ENCODE measurements at regions not wholly inside any gene's neighbourhood (a gene's known extent, or its start where the extent isn't known, plus 50 kb on each side); places are given as distances from the start of the nearest gene placed in this dataset.

DNA sequence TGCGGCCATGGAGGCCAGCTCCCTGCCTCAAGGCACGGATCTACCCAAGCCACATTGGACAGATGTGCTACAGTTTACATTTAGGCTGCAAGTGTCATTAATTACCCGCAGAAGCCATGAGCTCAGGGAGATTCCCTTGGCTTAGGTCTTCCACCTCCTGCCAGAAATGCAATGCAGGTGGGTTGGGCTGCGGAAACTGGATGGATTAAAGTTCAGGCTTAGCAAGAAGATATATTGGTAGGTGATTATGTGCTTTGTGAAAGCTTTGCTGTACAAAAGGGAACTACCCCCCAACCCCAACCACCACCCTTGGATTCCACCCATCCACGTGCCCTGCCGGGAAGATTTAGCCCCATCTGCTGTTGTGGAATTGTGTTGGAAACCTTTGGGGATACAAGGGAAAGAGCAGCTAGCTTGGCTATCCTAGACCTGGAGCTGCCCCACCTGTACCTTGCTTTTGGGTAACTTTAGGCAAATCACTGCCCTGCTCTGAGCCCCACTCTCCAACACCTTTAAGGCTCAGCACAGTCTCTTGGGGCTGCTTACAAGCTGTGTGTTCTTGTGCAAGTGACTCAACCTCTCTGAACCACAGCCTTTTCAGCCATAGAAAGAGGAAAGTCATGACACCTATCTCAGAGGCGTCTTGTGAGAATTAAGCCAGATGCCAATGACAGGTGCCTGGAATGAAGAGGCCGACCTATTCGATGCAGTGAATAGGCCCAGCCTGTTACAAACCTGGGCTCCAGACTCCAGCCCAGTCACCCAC, 141.6 kb upstream of the GLI2 start:
- DNase-seq = no peak
- Mint-ChIP-seq H3K36me3 (ENCODE audit: insufficient read depth, unreplicated experiment) (no peaks in the 10 kb centered on the region), H3K27me3 (ENCODE audit: unreplicated experiment) (peaks cover 92% of the 10 kb centered on the region), H3K9me3 (ENCODE audit: low read depth, unreplicated experiment) (no peaks in the 10 kb centered on the region), H3K4me1 (ENCODE audit: low read depth, unreplicated experiment) (peaks cover 7% of the 10 kb centered on the region), H3K27ac (ENCODE audit: unreplicated experiment) (no peak overlapping the region), H3K4me3 (ENCODE audit: low read depth, unreplicated experiment) (no peak overlapping the region)
- CTCF ChIA-PET = interaction anchor here (0.8 to 1.1 kb wide), 2 partner anchors 29 to 209 kb away, joined by 3 to 6 read pairs; no protein-coding TSS in a partner anchor
- BruUV-seq (replicated peaks) = no TSS peak
- TF ChIP-seq CTCF (IDR thresholded peaks at IDR 0.05; ENCODE audit: unreplicated experiment) = no peak
- intact Hi-C loops (cut with micrococcal nuclease; ENCODE audit: unreplicated experiment) = no loop called here

DNA sequence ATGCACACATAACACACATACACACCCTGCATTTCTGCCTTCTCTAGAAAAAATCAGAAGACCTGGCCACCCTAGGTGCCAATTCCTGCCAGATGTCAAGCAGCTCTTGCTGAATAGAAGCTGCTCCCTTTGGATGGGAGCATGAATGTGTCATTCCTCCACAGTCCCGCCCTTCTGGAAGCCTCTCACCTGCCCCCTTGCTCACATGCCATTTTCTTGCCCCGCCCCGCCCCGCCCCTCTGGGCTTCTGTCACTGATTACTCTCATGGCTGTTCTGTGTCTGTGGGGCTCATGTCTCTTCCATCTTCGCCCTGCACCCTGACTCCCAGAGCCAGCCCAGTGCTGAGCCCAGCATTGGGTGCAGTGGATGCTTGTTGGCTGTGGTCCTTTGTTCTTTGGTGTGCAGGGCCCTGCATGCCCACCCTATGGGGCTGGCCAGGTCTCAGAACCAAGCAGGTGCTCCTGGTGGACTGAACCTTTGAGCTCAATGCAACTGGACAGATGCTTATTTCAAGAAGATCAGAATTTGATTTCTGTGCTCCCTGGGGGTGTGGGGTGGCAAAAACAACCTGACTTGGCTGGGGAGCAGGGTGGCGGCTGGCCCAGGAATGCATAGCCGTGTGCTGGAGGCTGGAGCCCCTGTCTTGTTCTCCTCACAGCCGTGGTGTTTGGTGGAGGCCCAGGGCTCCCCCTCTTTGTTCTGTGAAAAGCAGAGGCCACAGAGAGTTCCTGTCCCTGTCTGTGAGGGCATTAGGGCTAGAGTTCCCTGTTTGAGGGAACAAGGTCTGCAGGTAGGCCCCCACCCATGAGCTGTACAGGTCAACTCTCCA, 140.6 kb upstream of the GLI2 start:
- peaks cover 92% of the 10 kb centered on the region for H3K27me3 Mint-ChIP-seq (ENCODE audit: unreplicated experiment)
- intact Hi-C loops (cut with micrococcal nuclease; ENCODE audit: unreplicated experiment) = no loop called here
- H3K4me3 Mint-ChIP-seq (ENCODE audit: low read depth, unreplicated experiment) = no peak overlapping the region
- peak; percentile 17 for DNase-seq
- H3K36me3 Mint-ChIP-seq (ENCODE audit: insufficient read depth, unreplicated experiment) = no peaks in the 10 kb centered on the region
- no TSS peak for BruUV-seq (replicated peaks)
- TF ChIP-seq CTCF (IDR thresholded peaks at IDR 0.05; ENCODE audit: unreplicated experiment) = no peak
- no peaks in the 10 kb centered on the region for H3K9me3 Mint-ChIP-seq (ENCODE audit: low read depth, unreplicated experiment)
- CTCF ChIA-PET = interaction anchor here (0.8 to 1.1 kb wide), 2 partner anchors 12 to 208 kb away, joined by 3 read pairs; no protein-coding TSS in a partner anchor
- H3K27ac Mint-ChIP-seq (ENCODE audit: unreplicated experiment) = no peak overlapping the region
- no peaks in the 10 kb centered on the region for H3K4me1 Mint-ChIP-seq (ENCODE audit: low read depth, unreplicated experiment)

- intact Hi-C loops (cut with micrococcal nuclease; ENCODE audit: unreplicated experiment) = no loop called here
- no peaks in the 10 kb centered on the region for H3K4me1 Mint-ChIP-seq (ENCODE audit: low read depth, unreplicated experiment)
- H3K27ac Mint-ChIP-seq (ENCODE audit: unreplicated experiment) = no peak overlapping the region
These were observed 139.9 kb upstream of the GLI2 start for GRCh38 chr2:120595739-120596138.

More at GRCh38 chr2:120595739-120596138, 139.9 kb upstream of the GLI2 start:
- no peaks in the 10 kb centered on the region for H3K9me3 Mint-ChIP-seq (ENCODE audit: low read depth, unreplicated experiment)
- CTCF ChIA-PET = interaction anchor here (1.1 kb wide), 1 partner anchor 12 kb away, joined by 3 read pairs; no protein-coding TSS in a partner anchor
- no TSS peak for BruUV-seq (replicated peaks)
- peaks cover 87% of the 10 kb centered on the region for H3K27me3 Mint-ChIP-seq (ENCODE audit: unreplicated experiment)
- no peak for TF ChIP-seq CTCF (IDR thresholded peaks at IDR 0.05; ENCODE audit: unreplicated experiment)
- no peak for DNase-seq
- H3K4me3 Mint-ChIP-seq (ENCODE audit: low read depth, unreplicated experiment) = no peak overlapping the region
- no peaks in the 10 kb centered on the region for H3K36me3 Mint-ChIP-seq (ENCODE audit: insufficient read depth, unreplicated experiment)

All from Calu3 (cell line).